Left renal pelvis (tissue), 4 donors: ENCODE measurements at regions not wholly inside any gene's neighbourhood (a gene's known extent, or its start where the extent isn't known, plus 50 kb on each side); places are given as distances from the start of the nearest gene placed in this dataset.
"Not testable (repeated sequence)": the region's sequence is repeated elsewhere in the genome, so short reads cannot be mapped to it uniquely, and the experiment has no call there.

Source experiments
- DNase-seq, 4 donors: peaks; one replicate each; pipeline ENCODE4 v3.0.0-alpha.2; 2013; ENCODE audit warnings: low read depth in 4 of 4, low spot score in 3 of 4

- DNase-seq, result peak; percentile 55 to 73 (median 58)
Measured at GRCh38 chr10:22086730-22087401, 83.3 kb upstream of the DNAJC1 start.

- DNase-seq, result not testable (repeated sequence)
Measured at GRCh38 chr10:22079921-22080320, 76.4 kb upstream of the DNAJC1 start.

GRCh38 chr10:22071332-22071731, 67.8 kb upstream of the DNAJC1 start:
- no peak for DNase-seq

GRCh38 chr10:22067091-22067490, 63.6 kb upstream of the DNAJC1 start:
- DNase-seq, result no peak

GRCh38 chr10:22060984-22061383, 57.5 kb upstream of the DNAJC1 start:
- DNase-seq, result not testable (repeated sequence)

- no peak for DNase-seq
Measured at GRCh38 chr10:22058201-22058600, 54.7 kb upstream of the DNAJC1 start.

GRCh38 chr10:22054961-22055360, 51.4 kb upstream of the DNAJC1 start:
- DNase-seq, result no peak
